ENCODE measurements at regions not wholly inside any gene's neighbourhood (a gene's known extent, or its start where the extent isn't known, plus 50 kb on each side); places are given as distances from the start of the nearest gene placed in this dataset.

DNA sequence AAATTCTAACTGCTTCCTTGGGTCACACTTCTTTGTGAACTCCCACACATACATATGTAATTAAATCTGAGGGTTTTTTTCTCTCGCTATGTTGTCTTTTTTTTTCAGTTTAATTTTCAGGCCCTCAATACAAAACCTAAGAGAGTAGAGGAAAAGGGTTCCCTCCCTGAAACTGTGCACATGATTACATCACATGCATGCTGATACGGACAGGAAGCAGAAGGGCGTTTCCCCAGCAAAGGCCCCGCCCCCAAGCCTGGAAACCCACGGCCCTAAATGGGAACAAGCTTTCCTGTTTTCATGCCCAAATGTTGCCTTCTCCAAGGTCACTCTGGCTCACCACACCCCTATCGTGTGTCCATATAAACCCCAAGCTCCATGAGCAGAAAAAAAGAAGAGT lies 115.4 kb downstream of the TEX36 start:
- Mint-ChIP-seq H3K27ac (no peak overlapping the region), H3K27me3 (peaks cover 16% of the 10 kb centered on the region), H3K4me3 (no peak overlapping the region), H3K9me3 (peaks cover 12% of the 10 kb centered on the region), H3K36me3 (no peaks in the 10 kb centered on the region), H3K4me1 (ENCODE audit: unreplicated experiment) (no peaks in the 10 kb centered on the region)
- DNase-seq (ENCODE audit: extremely low spot score, unreplicated experiment) = no peak
- TF ChIP-seq, protein P1, sequence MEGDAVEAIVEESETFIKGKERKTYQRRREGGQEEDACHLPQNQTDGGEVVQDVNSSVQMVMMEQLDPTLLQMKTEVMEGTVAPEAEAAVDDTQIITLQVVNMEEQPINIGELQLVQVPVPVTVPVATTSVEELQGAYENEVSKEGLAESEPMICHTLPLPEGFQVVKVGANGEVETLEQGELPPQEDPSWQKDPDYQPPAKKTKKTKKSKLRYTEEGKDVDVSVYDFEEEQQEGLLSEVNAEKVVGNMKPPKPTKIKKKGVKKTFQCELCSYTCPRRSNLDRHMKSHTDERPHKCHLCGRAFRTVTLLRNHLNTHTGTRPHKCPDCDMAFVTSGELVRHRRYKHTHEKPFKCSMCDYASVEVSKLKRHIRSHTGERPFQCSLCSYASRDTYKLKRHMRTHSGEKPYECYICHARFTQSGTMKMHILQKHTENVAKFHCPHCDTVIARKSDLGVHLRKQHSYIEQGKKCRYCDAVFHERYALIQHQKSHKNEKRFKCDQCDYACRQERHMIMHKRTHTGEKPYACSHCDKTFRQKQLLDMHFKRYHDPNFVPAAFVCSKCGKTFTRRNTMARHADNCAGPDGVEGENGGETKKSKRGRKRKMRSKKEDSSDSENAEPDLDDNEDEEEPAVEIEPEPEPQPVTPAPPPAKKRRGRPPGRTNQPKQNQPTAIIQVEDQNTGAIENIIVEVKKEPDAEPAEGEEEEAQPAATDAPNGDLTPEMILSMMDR (conservative IDR thresholded peaks at IDR 0.05) = no peak

DNA sequence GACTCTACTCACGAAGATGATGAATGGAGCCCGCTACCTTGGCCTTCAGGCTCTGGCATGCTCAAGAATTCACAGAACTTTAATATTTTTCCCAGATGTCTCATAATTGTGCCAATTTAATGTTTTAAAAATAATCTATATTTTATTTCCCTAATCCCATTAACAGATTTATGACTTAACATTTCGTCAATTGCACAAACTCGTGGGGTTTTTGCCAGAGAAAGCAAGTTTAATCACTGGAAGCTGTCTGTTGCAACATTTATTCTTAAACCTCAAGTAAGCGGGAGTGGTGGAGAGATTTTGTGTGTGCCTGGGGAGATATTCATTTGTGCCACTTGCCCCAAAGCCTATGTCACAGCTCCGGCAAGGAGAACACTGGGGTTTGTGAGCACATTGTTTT lies 117.9 kb downstream of the TEX36 start:
- Mint-ChIP-seq H3K4me1 (ENCODE audit: unreplicated experiment) (no peaks in the 10 kb centered on the region), H3K9me3 (peaks cover 12% of the 10 kb centered on the region), H3K36me3 (no peaks in the 10 kb centered on the region), H3K27me3 (peaks cover 20% of the 10 kb centered on the region), H3K27ac (no peak overlapping the region), H3K4me3 (no peak overlapping the region)
- TF ChIP-seq, protein P1 (conservative IDR thresholded peaks at IDR 0.05) = no peak
- DNase-seq (ENCODE audit: extremely low spot score, unreplicated experiment) = no peak

DNA sequence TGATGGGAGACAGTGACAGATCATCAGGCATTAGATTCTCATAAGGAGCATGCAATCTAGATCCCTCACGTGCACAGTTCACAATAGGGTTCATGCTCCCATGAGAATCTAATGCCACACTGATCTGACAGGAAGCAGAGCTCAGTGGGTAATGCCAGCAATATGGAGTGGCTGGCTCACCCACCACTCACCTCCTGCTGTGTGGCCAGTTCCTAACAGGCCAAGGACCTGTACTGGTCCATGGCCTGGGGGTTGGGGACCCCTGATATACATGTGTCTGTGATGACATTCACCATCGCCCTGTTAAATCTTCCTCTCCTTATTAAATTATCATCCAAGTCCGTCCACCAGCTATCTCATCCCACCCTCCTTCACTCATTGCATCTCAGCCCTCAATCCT lies 118.4 kb downstream of the TEX36 start:
- Mint-ChIP-seq H3K4me3 (no peak overlapping the region), H3K4me1 (ENCODE audit: unreplicated experiment) (no peaks in the 10 kb centered on the region), H3K27ac (no peak overlapping the region), H3K27me3 (peaks cover 18% of the 10 kb centered on the region), H3K36me3 (no peaks in the 10 kb centered on the region), H3K9me3 (peaks cover 12% of the 10 kb centered on the region)
- TF ChIP-seq, protein P1 (conservative IDR thresholded peaks at IDR 0.05) = no peak
- DNase-seq (ENCODE audit: extremely low spot score, unreplicated experiment) = no peak

DNA sequence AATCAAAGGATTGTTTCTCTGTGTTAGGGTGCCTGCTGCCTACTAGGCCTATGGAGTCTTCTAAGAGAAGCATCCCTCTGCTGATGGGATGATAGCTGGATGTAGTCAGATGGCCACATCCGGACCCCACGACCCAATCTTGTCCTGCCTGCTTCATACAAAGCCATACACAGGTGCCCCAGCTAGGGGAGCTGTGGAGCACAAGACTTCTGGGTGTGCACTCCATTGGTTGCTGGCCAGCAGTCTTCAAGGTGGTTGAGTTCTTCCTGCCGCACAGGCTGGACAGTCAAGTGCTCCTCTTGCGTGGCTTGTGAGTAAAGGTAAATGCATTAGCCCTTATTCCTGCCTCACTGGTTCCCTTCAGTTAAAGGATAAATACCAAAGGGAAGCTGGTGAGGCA lies 120.2 kb downstream of the TEX36 start:
- Mint-ChIP-seq H3K27ac (no peak overlapping the region), H3K4me3 (no peak overlapping the region), H3K27me3 (peaks cover 17% of the 10 kb centered on the region), H3K4me1 (ENCODE audit: unreplicated experiment) (peaks cover 6% of the 10 kb centered on the region), H3K36me3 (no peaks in the 10 kb centered on the region), H3K9me3 (peaks cover 12% of the 10 kb centered on the region)
- TF ChIP-seq, protein P1 (conservative IDR thresholded peaks at IDR 0.05) = peak; percentile 24
- DNase-seq (ENCODE audit: extremely low spot score, unreplicated experiment) = no peak

DNA sequence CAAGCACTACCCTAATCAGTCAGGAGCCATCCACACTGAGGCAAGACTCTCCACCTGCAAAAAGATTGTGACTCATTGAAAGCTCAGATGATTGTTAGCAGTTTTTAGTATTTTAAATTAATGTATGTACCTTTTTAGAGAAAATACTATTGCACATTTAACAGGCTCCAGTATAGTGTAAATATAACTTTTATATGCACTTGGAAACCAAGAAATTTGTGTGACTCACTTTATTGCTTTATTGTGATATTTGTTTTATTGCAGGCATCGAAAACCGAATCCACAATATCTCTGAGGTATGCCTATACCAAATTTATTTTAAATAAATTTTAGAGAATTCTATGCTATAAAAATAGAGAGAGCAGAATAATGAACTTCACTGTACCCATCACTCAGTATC lies 122.0 kb downstream of the TEX36 start:
- H3K36me3 Mint-ChIP-seq = no peaks in the 10 kb centered on the region
- no peak overlapping the region for H3K4me3 Mint-ChIP-seq
- H3K27ac Mint-ChIP-seq = no peak overlapping the region
- H3K4me1 Mint-ChIP-seq (ENCODE audit: unreplicated experiment) = peaks cover 22% of the 10 kb centered on the region
- DNase-seq (ENCODE audit: extremely low spot score, unreplicated experiment) = no peak
- peaks cover 17% of the 10 kb centered on the region for H3K27me3 Mint-ChIP-seq
- H3K9me3 Mint-ChIP-seq = no peaks in the 10 kb centered on the region
- TF ChIP-seq, protein P1 (conservative IDR thresholded peaks at IDR 0.05) = no peak

DNA sequence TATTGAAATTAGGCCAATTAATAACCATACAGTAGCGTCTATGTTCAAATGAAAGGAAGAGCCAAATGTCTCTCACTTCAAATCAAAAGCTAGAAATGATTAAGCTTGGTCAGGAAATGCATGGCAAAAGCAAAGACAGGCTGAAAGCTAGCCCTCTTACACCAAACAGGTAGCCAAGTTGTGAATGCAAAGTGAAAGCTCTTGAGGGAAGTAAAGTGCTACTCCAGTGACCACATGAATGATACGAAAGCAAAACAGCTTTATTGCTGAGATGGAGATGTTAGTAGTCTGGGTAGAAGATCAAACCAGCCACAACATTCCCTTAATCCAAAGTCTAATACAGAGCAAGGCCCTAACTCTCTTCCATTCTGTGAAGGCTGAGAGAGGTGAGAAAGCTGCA lies 123.8 kb downstream of the TEX36 start:
- Mint-ChIP-seq H3K4me1 (ENCODE audit: unreplicated experiment) (peaks cover 28% of the 10 kb centered on the region), H3K36me3 (no peaks in the 10 kb centered on the region), H3K9me3 (no peaks in the 10 kb centered on the region), H3K27ac (no peak overlapping the region), H3K4me3 (no peak overlapping the region), H3K27me3 (peaks cover 31% of the 10 kb centered on the region)
- no peak for DNase-seq (ENCODE audit: extremely low spot score, unreplicated experiment)
- TF ChIP-seq, protein P1 (conservative IDR thresholded peaks at IDR 0.05) = no peak

All from type B pancreatic cell (in vitro differentiated cells).